Stimulated activated naive CD8-positive, alpha-beta T cell treated with anti-CD3 and anti-CD28 coated beads, Interleukin-15, Interleukin-2, amounts not matched to agents 100 U/mL and 50 U/mL, for 24 hours (primary cell): ENCODE measurements at regions not wholly inside any gene's neighbourhood (a gene's known extent, or its start where the extent isn't known, plus 50 kb on each side); places are given as distances from the start of the nearest gene placed in this dataset.

Source experiments
- ATAC-seq: fragments of 150-1000 bp; cut with Tn5 transposase; one replicate; pipeline ENCODE4 v1.10.0; 2021
- DNase-seq: peaks from one replicate; pipeline ENCODE4 v3.0.0; 2021

- DNase-seq (no peak), ATAC-seq (no peak)
These were observed 67.7 kb upstream of the DRGX start for GRCh38 chr10:49463605-49464004.

- ATAC-seq (no peak), DNase-seq (no peak)
These were observed 63.0 kb upstream of the DRGX start for GRCh38 chr10:49458869-49459268.

DNA sequence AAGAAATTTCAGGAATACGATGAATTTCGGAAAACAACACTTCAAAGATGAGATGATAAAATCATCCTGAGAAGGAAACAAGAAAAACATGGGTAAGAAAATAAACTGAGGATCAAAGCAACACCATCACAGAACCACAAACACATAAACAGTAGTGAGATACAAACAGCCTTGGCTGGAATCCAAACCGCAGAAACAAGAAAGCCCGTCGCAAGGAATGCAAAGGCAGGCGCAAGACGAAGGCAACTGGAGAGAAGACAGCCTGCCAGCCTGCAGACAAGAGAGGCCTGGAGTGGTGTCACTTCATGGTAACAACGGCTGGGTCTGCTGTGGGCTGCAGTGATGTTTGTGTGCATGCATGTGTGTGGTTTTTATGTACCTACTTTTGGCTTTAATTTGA is 61.8 kb upstream of the DRGX start:
- DNase-seq (no peak), ATAC-seq (no peak)

GRCh38 chr10:49448924-49449323 is 53.0 kb upstream of the DRGX start:
- no peak for ATAC-seq
- no peak for DNase-seq

GRCh38 chr10:49446031-49446430 is 50.1 kb upstream of the DRGX start:
- DNase-seq (peak; percentile 14), ATAC-seq (no peak)
